ENCODE measurements at regions not wholly inside any gene's neighbourhood (a gene's known extent, or its start where the extent isn't known, plus 50 kb on each side); places are given as distances from the start of the nearest gene placed in this dataset.

- Histone ChIP-seq H3K56ac (ENCODE audit: insufficient read length, low read depth, low read length) (no peak overlapping the region), H2BK15ac (ENCODE audit: low read depth, low read length) (no peak overlapping the region), H3K27ac (ENCODE audit: insufficient read length, low read depth, low read length) (no peak overlapping the region), H2AK5ac (ENCODE audit: insufficient read length, low read length) (no peak overlapping the region), H3K23me2 (ENCODE audit: insufficient read length, low read depth, low read length, poor library complexity, severe bottlenecking) (no peaks in the 10 kb centered on the region), H2BK12ac (ENCODE audit: insufficient read length, low read depth, low read length) (no peak overlapping the region), H3K27me3 (ENCODE audit: insufficient read depth, low read length) (no peaks in the 10 kb centered on the region), H3K23ac (ENCODE audit: insufficient read length, low read depth, low read length) (no peak overlapping the region), H3K79me2 (ENCODE audit: insufficient read depth, low read length) (no peaks in the 10 kb centered on the region), H3K9me3 (ENCODE audit: control insufficient read depth, low read depth, low read length) (no peaks in the 10 kb centered on the region), H3T11ph (ENCODE audit: low read length) (no peak overlapping the region), H3K14ac (ENCODE audit: insufficient read depth, low read length) (no peak overlapping the region), H4K91ac (ENCODE audit: insufficient read length, low read depth, low read length) (no peak overlapping the region), H3K18ac (ENCODE audit: insufficient read length, low read depth, low read length) (no peak overlapping the region), H2AFZ (ENCODE audit: low read length) (no peak overlapping the region), H2BK20ac (ENCODE audit: low read depth, low read length, poor library complexity, severe bottlenecking) (no peak overlapping the region), H3K4ac (ENCODE audit: low read depth, low read length) (no peak overlapping the region), H4K8ac (replicated peaks; ENCODE audit: insufficient read length, low read depth, low read length) (no peak overlapping the region), H3K4me2 (ENCODE audit: insufficient read depth, insufficient read length, low read length) (no peak overlapping the region), H4K5ac (ENCODE audit: insufficient read length, low read depth, low read length) (no peak overlapping the region), H3K9ac (ENCODE audit: extremely low read depth, insufficient read length, low read length) (no peak overlapping the region), H3K4me1 (ENCODE audit: insufficient read depth, low read length) (no peaks in the 10 kb centered on the region; the same call in 1 of the 2 replicates), H2BK120ac (ENCODE audit: low read depth, low read length, poor library complexity, severe bottlenecking) (no peak overlapping the region), H2BK5ac (ENCODE audit: insufficient read length, low read length) (no peak overlapping the region), H4K20me1 (ENCODE audit: control insufficient read depth, insufficient read depth, insufficient read length) (no peaks in the 10 kb centered on the region), H3K79me1 (ENCODE audit: insufficient read depth, low read depth, low read length, poor library complexity, severe bottlenecking) (no peaks in the 10 kb centered on the region)
- no peak overlapping the region for H3K4me3 Mint-ChIP-seq
- H3K4me1 Mint-ChIP-seq: peaks cover 14 to 15% of the 10 kb centered on the region in 2 experiments
- no peaks in the 10 kb centered on the region; the same call in 1 of the 2 replicates for H3K27me3 Mint-ChIP-seq (ENCODE audit: low read depth)
- DNase-seq: no peak
- H3K27ac Mint-ChIP-seq: no peak overlapping the region
- peaks cover 0 to 4% (median 0%) of the 10 kb centered on the region in 3 experiments; a peak in 1 of 7 replicates for H3K36me3 Mint-ChIP-seq (ENCODE audit: insufficient read depth in 1 of 3, low read depth in 3 of 3)
- no peak for TF ChIP-seq CTCF (conservative IDR thresholded peaks at IDR 0.05)
- H3K9me3 Mint-ChIP-seq: peaks cover 2 to 7% of the 10 kb centered on the region in 2 experiments; a peak in 3 of 5 replicates
Measured at GRCh38 chr20:53815509-53815908, 221.9 kb upstream of the ZNF217 start.
